GM12878 (cell line): ENCODE measurements at regions not wholly inside any gene's neighbourhood (a gene's known extent, or its start where the extent isn't known, plus 50 kb on each side); places are given as distances from the start of the nearest gene placed in this dataset.

Experiments
- NFYB ChIP-seq: IDR thresholded peaks from 2 replicates; pipeline ENCODE4 v1.6.1; 2011; ENCODE audit warnings: low read depth, mild to moderate bottlenecking, low read length, improper control_type of control experiment, moderate library complexity; ENCODE audit not compliant: insufficient read depth
- PAX8 ChIP-seq: fragments of 450-650 bp; IDR thresholded peaks from 2 replicates; pipeline ENCODE4 v1.6.1; 2017; ENCODE audit warnings: mild to moderate bottlenecking, moderate library complexity
- SP1 ChIP-seq: IDR thresholded peaks from one replicate; pipeline ENCODE4 v1.6.1; 2011; ENCODE audit warnings: low read depth, low read length
- ZNF217 ChIP-seq: fragments of 450-650 bp; IDR thresholded peaks from 2 replicates; pipeline ENCODE4 v1.6.1; 2017; ENCODE audit warnings: antibody characterized with exemption, mild to moderate bottlenecking
- ZNF274 ChIP-seq: IDR thresholded peaks from one replicate; pipeline ENCODE4 v1.8.0; 2011; ENCODE audit not compliant: insufficient read length, insufficient read depth
- TF ChIP-seq, protein P1 (sequence below), 3 experiments: IDR thresholded peaks in 2 of 3; conservative IDR thresholded peaks in 1 of 3; 2 replicates each; pipeline ENCODE4 v1.5.1; 2011; ENCODE audit warnings: low read depth in 3 of 3, low read length in 3 of 3, mild to moderate bottlenecking in 3 of 3, control low read depth in 2 of 3, moderate library complexity in 2 of 3, inconsistent platforms in 1 of 3, mixed read lengths in 1 of 3; ENCODE audit not compliant: control insufficient read depth in 2 of 3, insufficient read depth in 1 of 3; ENCODE audit errors: extremely low read depth in 1 of 3
- TF ChIP-seq, protein P2 (sequence below): fragments of 450-650 bp; formaldehyde crosslinking; IDR thresholded peaks from 2 replicates; pipeline ENCODE4 v1.5.0; 2022; ENCODE audit warnings: mild to moderate bottlenecking, missing genetic modification characterization

GRCh38 chr12:93311827-93312226 lies 65.9 kb upstream of the NUDT4 start:
- TF ChIP-seq NFYB (no peak), SP1 (no peak), PAX8 (no peak), ZNF274 (no peak), ZNF217 (no peak)
- TF ChIP-seq, protein P1, sequence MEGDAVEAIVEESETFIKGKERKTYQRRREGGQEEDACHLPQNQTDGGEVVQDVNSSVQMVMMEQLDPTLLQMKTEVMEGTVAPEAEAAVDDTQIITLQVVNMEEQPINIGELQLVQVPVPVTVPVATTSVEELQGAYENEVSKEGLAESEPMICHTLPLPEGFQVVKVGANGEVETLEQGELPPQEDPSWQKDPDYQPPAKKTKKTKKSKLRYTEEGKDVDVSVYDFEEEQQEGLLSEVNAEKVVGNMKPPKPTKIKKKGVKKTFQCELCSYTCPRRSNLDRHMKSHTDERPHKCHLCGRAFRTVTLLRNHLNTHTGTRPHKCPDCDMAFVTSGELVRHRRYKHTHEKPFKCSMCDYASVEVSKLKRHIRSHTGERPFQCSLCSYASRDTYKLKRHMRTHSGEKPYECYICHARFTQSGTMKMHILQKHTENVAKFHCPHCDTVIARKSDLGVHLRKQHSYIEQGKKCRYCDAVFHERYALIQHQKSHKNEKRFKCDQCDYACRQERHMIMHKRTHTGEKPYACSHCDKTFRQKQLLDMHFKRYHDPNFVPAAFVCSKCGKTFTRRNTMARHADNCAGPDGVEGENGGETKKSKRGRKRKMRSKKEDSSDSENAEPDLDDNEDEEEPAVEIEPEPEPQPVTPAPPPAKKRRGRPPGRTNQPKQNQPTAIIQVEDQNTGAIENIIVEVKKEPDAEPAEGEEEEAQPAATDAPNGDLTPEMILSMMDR (IDR thresholded peaks at IDR 0.05 in 2 of 3, conservative IDR thresholded peaks at IDR 0.05 in 1 of 3; ENCODE audit: control insufficient read depth in 2 of 3, extremely low read depth in 1 of 3, insufficient read depth in 1 of 3, low read depth in 3 of 3, low read length in 3 of 3): no peak
- TF ChIP-seq, protein P2, sequence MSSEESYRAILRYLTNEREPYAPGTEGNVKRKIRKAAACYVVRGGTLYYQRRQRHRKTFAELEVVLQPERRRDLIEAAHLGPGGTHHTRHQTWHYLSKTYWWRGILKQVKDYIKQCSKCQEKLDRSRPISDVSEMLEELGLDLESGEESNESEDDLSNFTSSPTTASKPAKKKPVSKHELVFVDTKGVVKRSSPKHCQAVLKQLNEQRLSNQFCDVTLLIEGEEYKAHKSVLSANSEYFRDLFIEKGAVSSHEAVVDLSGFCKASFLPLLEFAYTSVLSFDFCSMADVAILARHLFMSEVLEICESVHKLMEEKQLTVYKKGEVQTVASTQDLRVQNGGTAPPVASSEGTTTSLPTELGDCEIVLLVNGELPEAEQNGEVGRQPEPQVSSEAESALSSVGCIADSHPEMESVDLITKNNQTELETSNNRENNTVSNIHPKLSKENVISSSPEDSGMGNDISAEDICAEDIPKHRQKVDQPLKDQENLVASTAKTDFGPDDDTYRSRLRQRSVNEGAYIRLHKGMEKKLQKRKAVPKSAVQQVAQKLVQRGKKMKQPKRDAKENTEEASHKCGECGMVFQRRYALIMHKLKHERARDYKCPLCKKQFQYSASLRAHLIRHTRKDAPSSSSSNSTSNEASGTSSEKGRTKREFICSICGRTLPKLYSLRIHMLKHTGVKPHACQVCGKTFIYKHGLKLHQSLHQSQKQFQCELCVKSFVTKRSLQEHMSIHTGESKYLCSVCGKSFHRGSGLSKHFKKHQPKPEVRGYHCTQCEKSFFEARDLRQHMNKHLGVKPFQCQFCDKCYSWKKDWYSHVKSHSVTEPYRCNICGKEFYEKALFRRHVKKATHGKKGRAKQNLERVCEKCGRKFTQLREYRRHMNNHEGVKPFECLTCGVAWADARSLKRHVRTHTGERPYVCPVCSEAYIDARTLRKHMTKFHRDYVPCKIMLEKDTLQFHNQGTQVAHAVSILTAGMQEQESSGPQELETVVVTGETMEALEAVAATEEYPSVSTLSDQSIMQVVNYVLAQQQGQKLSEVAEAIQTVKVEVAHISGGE (CRISPR knock-in tag): no peak
